Mesodermal cell (in vitro differentiated cells): ENCODE measurements at regions not wholly inside any gene's neighbourhood (a gene's known extent, or its start where the extent isn't known, plus 50 kb on each side); places are given as distances from the start of the nearest gene placed in this dataset.
"Not testable (repeated sequence)": the region's sequence is repeated elsewhere in the genome, so short reads cannot be mapped to it uniquely, and the experiment has no call there.

Experiments used
- H3K27ac ChIP-seq: 2 replicates; pipeline ENCODE4 v1.7.0; 2013; ENCODE audit warnings: mild to moderate bottlenecking, low read depth, low read length, moderate library complexity; ENCODE audit not compliant: severe bottlenecking
- H3K36me3 ChIP-seq: 2 replicates; pipeline ENCODE4 v1.7.1; 2013; ENCODE audit warnings: mild to moderate bottlenecking, low read length, moderate library complexity; ENCODE audit not compliant: control insufficient read depth, insufficient read depth
- H3K4me1 ChIP-seq: one replicate; pipeline ENCODE4 v1.7.1; 2013; ENCODE audit warnings: mild to moderate bottlenecking, low read length; ENCODE audit not compliant: insufficient read depth, control insufficient read depth, poor library complexity, severe bottlenecking
- H3K4me3 ChIP-seq: 2 replicates; pipeline ENCODE4 v1.7.0; 2013; ENCODE audit warnings: low read length, control low read depth, mild to moderate bottlenecking; ENCODE audit not compliant: insufficient read depth, poor library complexity, severe bottlenecking; ENCODE audit errors: extremely low read depth
- H3K9me3 ChIP-seq: 2 replicates; pipeline ENCODE4 v1.7.1; 2013; ENCODE audit warnings: mild to moderate bottlenecking, low read length, moderate library complexity; ENCODE audit not compliant: control insufficient read depth
- WGBS, 2 experiments: methylation state at CpG; one replicate each; pipeline ENCODE4 v1.1.5; 2013; ENCODE audit warnings: missing lambda C conversion rate in 2 of 2; ENCODE audit not compliant: insufficient coverage in 2 of 2; 5-methylcytosine and 5-hydroxymethylcytosine counted together

GRCh38 chr7:63117-63480 is 129.3 kb upstream of the FAM20C start:
- no peaks in the 10 kb centered on the region for H3K9me3 ChIP-seq
- H3K4me1 ChIP-seq, result peaks cover 4% of the 10 kb centered on the region
- WGBS, 2 experiments, result 94 to 97% methylated on average over 2 to 5 of the region's 5 CpGs
- no peak overlapping the region for H3K27ac ChIP-seq
- no peaks in the 10 kb centered on the region for H3K36me3 ChIP-seq
- H3K4me3 ChIP-seq, result no peak overlapping the region

- Histone ChIP-seq H3K4me1 (peaks cover 4% of the 10 kb centered on the region), H3K9me3 (no peaks in the 10 kb centered on the region), H3K27ac (no peak overlapping the region), H3K4me3 (no peak overlapping the region), H3K36me3 (no peaks in the 10 kb centered on the region)
- WGBS, 2 experiments, result 77 to 84% methylated on average over 5 to 8 of the region's 11 CpGs
Measured at GRCh38 chr7:63521-64021, 128.8 kb upstream of the FAM20C start.

GRCh38 chr7:64098-64915 is 128.1 kb upstream of the FAM20C start:
- H3K4me1 ChIP-seq, result peaks cover 4% of the 10 kb centered on the region
- H3K36me3 ChIP-seq, result no peaks in the 10 kb centered on the region
- no peak overlapping the region for H3K4me3 ChIP-seq
- WGBS, 2 experiments, result 66 to 80% methylated on average over 1 to 4 of the region's 6 CpGs
- H3K9me3 ChIP-seq, result no peaks in the 10 kb centered on the region
- H3K27ac ChIP-seq, result no peak overlapping the region

GRCh38 chr7:64916-65341 is 127.4 kb upstream of the FAM20C start:
- no peak overlapping the region for H3K27ac ChIP-seq
- H3K9me3 ChIP-seq, result no peaks in the 10 kb centered on the region
- no peaks in the 10 kb centered on the region for H3K36me3 ChIP-seq
- 88% methylated on average over 10 to 11 of the region's 11 CpGs for WGBS, 2 experiments
- H3K4me3 ChIP-seq, result no peak overlapping the region
- peaks cover 4% of the 10 kb centered on the region for H3K4me1 ChIP-seq

GRCh38 chr7:65554-65953 is 126.8 kb upstream of the FAM20C start:
- no peak overlapping the region for H3K27ac ChIP-seq
- no peak overlapping the region for H3K4me3 ChIP-seq
- peaks cover 4% of the 10 kb centered on the region for H3K4me1 ChIP-seq
- 85 to 88% methylated on average over 6 to 8 of the region's 8 CpGs for WGBS, 2 experiments
- no peaks in the 10 kb centered on the region for H3K9me3 ChIP-seq
- H3K36me3 ChIP-seq, result no peaks in the 10 kb centered on the region

GRCh38 chr7:66296-66695 is 126.1 kb upstream of the FAM20C start:
- 92 to 95% methylated on average over 11 to 12 of the region's 12 CpGs for WGBS, 2 experiments
- H3K27ac ChIP-seq, result no peak overlapping the region
- no peak overlapping the region for H3K4me3 ChIP-seq
- H3K4me1 ChIP-seq, result peaks cover 4% of the 10 kb centered on the region
- H3K9me3 ChIP-seq, result no peaks in the 10 kb centered on the region
- H3K36me3 ChIP-seq, result no peaks in the 10 kb centered on the region

- H3K27ac ChIP-seq, result no peak overlapping the region
- no peaks in the 10 kb centered on the region for H3K9me3 ChIP-seq
- no peak overlapping the region for H3K4me3 ChIP-seq
- 95 to 96% methylated on average over 9 to 10 of the region's 12 CpGs for WGBS, 2 experiments
- H3K4me1 ChIP-seq, result peaks cover 4% of the 10 kb centered on the region
- H3K36me3 ChIP-seq, result no peaks in the 10 kb centered on the region
Measured at GRCh38 chr7:66741-67140, 125.6 kb upstream of the FAM20C start.

DNA sequence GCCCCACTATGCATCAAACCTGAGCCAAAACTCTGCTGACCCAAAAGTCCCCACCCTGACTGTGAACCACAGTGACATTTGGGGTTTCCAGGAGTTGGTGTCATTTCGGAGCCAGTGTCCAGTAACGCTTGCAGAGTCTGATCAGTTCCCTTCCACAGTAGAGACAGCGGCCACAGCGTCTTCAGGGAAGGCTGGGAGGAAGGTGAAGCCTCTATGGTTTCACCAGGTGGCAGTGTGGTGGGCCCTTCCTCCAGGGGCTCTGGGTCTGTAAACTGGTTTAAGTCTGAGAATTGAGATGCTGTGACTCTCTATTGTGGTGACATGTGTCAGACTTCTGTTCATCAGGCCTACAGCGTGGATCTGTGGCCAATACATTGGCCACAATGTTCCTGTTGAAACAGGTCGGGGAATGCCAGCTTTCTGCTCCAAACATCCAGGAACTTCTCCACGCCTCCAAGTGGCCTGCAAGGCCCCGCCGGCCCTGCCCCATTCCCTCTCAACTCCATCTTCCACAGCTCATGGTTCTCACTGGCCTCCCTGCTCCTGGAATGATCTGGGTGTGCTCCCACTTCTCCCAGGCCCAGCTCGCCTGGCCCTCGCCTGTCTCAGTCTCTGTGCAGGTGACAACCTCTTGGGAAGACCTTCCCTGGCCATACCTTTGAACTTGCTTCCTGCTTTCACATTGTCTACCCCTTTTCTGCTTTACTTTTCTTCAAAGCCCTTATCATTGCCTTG is 124.5 kb upstream of the FAM20C start:
- Histone ChIP-seq H3K9me3 (no peaks in the 10 kb centered on the region), H3K4me1 (peaks cover 4% of the 10 kb centered on the region), H3K36me3 (no peaks in the 10 kb centered on the region), H3K4me3 (no peak overlapping the region), H3K27ac (no peak overlapping the region)
- 88 to 94% methylated on average over 11 of the region's 11 CpGs for WGBS, 2 experiments

DNA sequence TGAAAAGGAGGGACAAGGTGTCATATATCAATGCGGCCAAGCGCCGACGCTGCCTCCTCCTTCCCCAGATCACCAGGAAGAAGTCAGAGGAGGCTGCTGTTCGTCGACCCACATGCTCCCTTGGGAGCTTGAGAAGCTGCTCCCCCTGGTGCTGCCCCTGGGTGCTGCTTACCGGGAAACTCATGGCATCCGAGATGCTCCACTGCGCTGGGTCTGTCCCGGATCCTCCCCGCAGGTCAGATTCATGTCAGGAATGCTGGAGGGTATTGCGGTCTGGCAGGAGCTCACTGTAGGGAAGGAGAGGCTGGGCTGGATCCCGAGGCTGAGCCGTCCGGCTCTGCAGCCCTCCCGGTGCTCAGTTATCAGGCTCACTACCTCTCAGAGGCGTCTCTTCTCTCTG is 123.7 kb upstream of the FAM20C start:
- Histone ChIP-seq H3K4me3 (no peak overlapping the region), H3K9me3 (no peaks in the 10 kb centered on the region), H3K36me3 (no peaks in the 10 kb centered on the region), H3K27ac (no peak overlapping the region), H3K4me1 (peaks cover 4% of the 10 kb centered on the region)
- 88 to 94% methylated on average over 3 to 15 of the region's 17 CpGs for WGBS, 2 experiments

DNA sequence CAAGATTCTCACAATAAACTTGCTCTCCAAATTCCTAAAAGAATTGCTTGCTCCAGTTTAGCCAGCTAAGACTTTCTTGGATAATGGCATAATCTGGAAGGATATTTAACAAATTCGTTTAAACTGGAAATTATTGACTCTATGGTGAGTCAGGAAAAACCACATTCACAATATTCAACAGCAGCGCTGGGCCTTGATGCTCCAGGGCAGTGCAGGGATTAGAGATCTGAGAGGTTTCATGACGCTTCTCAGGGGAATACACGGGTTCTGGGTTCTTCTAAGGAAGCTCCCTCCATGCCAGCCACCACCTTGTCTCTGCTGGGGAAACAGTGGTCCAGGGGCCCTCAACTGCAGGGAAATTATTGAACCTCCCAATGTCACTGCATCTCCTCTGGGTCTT is 123.3 kb upstream of the FAM20C start:
- not testable (repeated sequence) for H3K4me3 ChIP-seq, H3K27ac ChIP-seq, H3K4me1 ChIP-seq, H3K36me3 ChIP-seq, H3K9me3 ChIP-seq
- WGBS, 2 experiments, result no CpG with 5 or more reads among the region's 4 CpGs
